Stimulated activated CD8-positive, alpha-beta memory T cell treated with anti-CD3 and anti-CD28 coated beads, Interleukin-15, amount 100 ng/mL, for 48 hours (primary cell): ENCODE measurements at regions not wholly inside any gene's neighbourhood (a gene's known extent, or its start where the extent isn't known, plus 50 kb on each side); places are given as distances from the start of the nearest gene placed in this dataset.
A peak's percentile ranks its signal among the peaks of the same experiment; 100 is the strongest.
"Not testable (repeated sequence)": the region's sequence is repeated elsewhere in the genome, so short reads cannot be mapped to it uniquely, and the experiment has no call there.

ENCODE experiments used
- DNase-seq, 2 donors: peaks; one replicate each; pipeline ENCODE4 v3.0.0-alpha.2; 2020; ENCODE audit warnings: low read depth in 2 of 2

DNA sequence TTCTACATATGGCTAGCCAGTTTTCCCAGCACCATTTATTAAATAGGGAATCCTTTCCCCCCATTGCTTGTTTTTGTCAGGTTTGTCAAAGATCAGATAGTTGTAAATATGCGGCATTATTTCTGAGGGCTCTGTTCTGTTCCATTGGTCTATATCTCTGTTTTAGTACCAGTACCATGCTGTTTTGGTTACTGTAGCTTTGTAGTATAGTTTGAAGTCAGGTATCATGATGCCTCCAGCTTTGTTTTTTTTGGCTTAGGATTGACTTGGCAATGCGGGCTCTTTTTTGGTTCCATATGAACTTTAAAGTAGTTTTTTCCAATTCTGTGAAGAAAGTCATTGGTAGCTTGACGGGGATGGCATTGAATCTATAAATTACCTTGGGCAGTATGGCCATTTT lies 60.0 kb upstream of the GPC3 start:
- not testable (repeated sequence) for DNase-seq

- not testable (repeated sequence) for DNase-seq
Measured at GRCh38 chrX:134067107-134067506, 81.7 kb upstream of the GPC3 start.

DNA sequence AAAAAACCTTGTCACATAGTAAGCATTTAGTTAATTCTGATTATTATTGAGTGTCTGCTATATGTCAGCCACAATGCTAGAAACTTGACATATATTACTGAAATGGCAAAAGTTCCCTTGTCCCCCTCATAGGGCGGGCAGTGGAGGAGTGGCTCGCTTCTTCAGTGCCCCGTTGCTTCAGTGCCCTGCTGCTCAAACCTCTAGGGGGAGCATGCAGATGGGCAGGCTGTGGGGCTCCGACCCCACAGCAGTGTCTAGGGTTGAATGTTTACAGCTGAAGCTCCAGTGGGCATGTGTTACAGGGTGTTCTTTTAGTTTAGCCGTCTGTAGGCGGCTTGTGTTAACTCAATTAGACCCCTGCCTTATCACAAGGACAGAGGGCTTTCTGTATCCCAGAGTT lies 86.5 kb upstream of the GPC3 start:
- DNase-seq = not testable (repeated sequence)

DNA sequence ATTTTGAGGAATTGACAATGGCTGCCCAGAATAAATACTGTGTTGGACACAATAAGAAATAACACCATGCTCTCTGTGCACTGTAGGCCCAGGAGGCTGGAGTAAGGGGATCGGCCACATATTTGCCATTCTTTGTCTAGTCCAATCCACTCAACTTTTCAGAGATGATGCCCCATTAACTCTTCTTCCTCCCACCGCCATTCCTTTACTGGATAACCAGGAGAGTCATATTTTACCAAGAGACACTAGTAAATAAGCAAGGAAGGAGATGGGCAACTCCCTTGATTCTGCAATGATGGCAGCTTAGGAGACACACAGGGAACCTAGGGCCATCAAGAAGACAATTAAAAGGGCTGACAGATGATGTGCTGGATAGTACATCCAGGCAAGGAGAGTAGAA lies 87.9 kb upstream of the GPC3 start:
- DNase-seq = no peak

DNA sequence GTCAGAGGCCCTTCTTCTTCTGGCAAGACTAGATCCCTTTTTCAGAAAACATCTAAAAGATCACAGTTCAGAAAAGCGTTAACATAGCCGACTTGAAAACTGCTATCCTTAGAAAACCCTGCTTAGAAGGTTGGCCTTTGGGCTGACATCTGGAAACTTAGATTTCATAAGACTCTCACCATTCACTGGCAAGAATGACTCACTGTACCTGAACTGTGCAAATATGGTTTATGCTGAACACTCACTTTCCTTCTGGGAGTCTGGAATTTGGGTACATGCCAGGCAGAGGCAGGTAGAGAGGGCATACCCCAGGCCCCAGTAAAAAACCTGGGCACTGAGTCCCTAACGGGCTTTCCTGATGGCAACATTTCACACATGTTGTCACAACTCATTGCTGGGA lies 88.8 kb upstream of the GPC3 start:
- no peak for DNase-seq

DNA sequence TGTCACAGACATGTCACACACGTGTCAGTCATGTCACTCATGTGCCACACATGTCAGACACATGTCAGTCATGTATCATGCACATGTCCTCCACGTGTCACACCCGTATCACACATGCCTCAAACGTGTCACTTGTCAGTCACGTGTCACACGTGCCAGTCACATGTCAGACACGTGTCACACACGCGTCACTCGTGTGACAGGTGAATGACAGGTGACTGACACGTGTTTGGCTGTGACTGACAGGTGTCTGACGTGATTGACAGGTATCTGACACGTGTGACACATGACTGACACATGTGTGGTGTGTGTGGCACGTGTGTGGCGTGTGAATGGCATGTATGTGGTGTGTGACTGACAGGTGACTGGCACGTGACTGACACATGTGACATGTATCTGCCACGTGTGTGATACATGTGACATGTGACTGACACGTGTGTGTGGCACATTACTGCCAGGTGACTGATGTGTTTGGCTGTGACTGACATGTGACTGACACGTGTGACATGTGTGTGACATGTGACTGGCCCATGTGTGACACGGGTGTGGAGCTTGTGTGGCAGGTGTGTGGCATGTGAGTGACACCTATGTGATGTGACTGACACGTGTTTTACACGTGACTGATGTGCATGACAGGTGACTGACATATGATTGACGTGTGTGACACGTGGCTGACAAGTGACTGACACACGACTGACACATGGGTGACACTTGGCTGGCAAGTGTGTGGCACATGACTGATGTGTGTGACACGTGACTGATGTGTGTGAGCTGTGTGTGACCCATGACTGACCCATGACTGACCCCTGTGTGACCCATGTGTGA lies 90.7 kb upstream of the GPC3 start:
- no peak for DNase-seq

- DNase-seq = no peak
Measured at GRCh38 chrX:134095366-134095765, 110.0 kb upstream of the GPC3 start.

DNA sequence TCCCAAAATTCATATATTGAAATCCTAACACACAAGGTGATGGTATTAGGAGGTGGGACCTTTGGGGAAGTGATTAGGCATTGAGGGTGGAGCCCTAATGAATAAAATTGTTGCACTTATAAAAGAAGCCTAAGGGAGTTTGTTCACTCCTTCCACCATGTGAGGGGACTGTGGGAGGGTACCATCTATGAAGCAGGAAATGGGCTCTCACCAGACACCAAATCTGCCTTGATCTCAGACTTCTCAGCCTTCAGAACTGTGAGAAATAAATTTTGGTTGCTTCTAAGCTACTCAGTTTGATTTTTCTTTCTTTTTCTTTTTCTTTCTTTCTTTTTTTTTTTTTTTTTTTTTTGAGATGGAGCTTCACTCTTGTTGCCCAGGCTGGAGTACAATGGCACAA lies 116.2 kb upstream of the GPC3 start:
- no peak for DNase-seq

DNA sequence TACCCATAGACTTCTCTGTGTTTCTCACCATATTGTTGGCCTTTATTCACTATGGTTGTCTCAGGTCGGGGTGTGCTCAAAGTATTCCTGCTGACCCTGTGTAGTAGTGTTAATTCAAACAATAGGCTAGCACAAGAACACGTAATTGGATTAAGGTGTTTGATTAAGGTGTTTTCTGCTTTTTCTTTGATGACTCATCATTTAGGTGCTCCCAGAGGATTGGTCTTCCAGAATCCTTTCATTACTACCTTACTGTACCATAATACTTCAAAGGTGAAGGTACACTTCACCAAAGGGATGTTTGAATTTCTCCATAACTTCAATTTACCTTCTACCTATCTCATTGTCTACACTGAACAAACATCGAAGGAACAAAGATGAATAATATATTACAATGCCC lies 121.7 kb upstream of the CCDC160 start:
- no peak for DNase-seq

DNA sequence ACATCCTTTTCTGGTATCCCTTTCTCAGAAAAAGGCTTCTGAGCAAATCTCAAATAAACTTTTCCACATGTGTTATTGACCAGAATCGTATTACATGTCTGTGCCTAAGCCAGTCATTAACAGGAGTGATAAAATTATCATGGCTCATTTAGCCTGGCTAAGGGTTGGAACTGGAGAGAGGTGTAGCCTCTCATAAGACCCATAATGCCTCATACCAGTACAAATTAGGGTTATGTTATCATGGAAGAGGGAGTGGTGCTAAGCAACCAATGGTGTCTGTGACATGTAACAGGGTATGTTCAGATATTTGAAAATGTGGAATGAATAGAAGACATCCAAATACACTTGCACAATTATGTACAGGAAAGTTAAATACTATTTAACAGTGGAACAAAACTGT lies 99.6 kb upstream of the CCDC160 start:
- no peak for DNase-seq

GRCh38 chrX:134139090-134139489 lies 97.9 kb upstream of the CCDC160 start:
- no peak for DNase-seq

DNA sequence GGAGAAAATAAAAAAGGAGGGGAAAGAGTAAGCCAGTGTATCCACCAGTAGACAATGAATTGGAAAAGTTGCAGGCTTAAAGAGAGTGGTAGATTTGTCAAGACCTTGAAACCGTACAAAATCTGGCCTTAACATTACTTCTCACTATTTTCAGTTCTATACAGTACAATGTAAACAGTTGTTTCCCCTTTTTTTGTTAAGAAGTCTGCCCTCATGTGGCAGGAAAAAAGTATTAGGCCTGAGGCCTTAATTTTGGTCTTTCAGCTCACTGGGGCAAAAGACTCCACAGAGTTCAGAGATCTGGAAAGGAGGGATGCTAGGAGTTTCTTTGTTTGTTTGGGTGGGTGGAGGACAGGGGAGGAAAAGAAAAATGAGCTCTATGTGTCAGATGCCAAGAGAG lies 92.8 kb upstream of the CCDC160 start:
- no peak for DNase-seq

GRCh38 chrX:134146493-134146892 lies 90.5 kb upstream of the CCDC160 start:
- no peak for DNase-seq

- DNase-seq = no peak
Measured at GRCh38 chrX:134148172-134148692, 88.8 kb upstream of the CCDC160 start.

- peak in 1 of 2 donors; percentile 44 for DNase-seq
Measured at GRCh38 chrX:134158821-134159512, 78.0 kb upstream of the CCDC160 start.

DNA sequence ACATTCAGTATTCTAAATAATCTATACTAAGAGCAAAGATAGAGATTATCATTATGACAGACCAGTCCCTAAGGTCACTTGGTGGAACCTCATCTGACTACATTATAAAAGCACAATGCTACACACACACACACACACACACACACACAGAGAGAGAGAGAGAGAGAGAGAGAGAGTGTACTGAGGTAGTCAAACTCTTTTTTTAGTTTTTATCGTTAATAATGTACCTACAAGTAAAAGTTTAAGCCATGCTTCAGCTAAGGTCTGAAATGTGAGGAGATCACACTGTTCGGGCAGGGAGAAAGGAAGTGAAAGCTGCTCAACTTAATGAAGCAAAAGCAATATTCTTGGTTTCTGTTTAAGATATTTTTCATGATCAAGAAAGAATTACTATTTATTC lies 75.8 kb upstream of the CCDC160 start:
- no peak for DNase-seq

DNA sequence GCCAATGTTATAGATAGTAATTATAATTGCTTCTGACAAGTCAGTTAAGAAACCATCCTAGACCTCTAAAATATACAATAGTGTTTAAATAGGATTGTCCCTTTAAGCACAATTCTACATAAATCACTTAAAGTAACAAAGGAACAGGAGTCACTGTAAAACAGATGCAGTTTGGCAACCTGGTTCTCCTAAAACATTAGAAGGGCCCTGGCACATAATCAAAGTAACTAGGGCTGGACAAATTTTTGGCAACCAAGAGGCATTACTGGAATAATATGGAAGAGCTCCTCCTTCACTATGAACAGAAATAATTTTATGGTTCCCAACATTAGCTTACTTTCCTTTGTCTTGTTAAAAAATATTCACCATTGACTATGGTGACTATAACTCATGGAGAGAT lies 75.0 kb upstream of the CCDC160 start:
- no peak for DNase-seq

- no peak for DNase-seq
Measured at GRCh38 chrX:134163836-134164235, 73.1 kb upstream of the CCDC160 start.

DNA sequence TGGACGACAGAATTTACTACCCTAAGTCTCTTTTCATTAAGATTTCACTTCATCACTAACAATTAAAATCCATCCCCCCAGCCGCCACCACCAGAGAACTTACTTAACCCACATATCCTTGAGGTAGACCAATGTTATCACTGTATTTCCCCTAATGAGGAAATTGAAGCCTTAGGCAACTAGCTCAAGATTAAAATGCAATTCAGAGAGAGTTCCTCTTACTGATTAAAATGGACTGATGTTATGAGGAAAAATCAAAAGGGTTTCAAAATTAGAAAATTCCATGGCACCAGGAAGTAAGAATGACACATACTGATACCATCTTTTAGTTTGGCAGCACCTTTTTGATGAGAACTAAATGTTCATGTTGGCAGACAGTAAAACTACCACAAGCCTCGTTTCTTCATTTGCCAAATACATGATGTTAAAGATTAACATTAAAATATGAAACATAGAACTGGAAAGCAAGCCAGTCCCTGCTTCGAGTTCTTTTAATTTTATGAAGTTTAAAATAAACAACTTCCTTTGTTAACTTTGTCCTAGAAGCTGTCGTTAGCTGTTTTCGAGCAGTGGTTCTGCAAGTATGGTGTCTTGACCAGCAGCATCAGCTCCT lies 69.3 kb upstream of the CCDC160 start:
- no peak for DNase-seq

DNA sequence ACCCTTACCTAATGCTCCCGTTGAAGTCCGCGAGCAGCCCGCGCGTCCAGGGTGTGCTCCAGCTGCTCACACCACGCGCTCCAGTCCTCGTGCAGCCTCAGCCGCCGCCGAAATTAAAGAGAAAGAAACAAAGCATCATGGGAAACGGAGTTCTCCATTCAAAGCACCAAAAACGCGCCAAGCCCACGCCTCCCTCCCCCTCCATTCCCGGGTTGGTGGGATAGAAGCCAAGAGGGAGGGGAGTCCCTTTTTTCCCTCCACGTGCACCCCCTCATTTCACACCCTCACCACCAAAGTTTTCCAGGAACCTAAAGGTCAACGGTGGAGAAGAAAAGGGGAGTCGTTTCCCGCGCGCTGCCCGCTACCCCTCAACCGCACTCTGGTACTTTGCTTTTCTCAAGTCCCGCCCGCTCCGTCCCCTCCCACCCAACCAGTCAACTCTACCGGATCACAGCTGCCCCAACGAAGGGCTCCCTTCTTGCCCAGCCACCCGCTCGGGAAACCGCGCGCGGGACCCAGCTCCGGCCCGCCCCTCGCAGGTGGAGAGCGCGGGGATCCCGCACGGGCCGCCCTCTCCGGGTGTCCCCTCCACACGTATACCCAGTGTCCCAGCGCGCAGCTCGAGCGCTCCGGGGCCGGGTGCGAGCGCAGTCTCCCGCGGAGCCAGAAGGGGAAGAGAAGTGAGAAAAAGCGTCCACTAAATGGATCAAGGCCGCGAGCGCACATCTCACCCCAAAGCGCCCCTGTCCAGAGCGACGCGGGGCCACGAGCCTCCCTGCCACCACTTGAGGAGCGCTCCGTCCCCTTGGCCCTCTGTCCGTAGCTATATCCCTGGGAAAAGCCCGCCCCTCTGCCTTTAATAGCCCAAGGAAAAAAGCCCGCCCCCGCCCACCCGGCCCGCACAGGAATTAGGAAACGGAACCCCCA lies 65.1 kb upstream of the CCDC160 start:
- DNase-seq = peak in 1 of 2 donors; percentile 40

- no peak for DNase-seq
Measured at GRCh38 chrX:134172588-134173259, 64.3 kb upstream of the CCDC160 start.
